ENCODE measurements at regions not wholly inside any gene's neighbourhood (a gene's known extent, or its start where the extent isn't known, plus 50 kb on each side); places are given as distances from the start of the nearest gene placed in this dataset.

DNA sequence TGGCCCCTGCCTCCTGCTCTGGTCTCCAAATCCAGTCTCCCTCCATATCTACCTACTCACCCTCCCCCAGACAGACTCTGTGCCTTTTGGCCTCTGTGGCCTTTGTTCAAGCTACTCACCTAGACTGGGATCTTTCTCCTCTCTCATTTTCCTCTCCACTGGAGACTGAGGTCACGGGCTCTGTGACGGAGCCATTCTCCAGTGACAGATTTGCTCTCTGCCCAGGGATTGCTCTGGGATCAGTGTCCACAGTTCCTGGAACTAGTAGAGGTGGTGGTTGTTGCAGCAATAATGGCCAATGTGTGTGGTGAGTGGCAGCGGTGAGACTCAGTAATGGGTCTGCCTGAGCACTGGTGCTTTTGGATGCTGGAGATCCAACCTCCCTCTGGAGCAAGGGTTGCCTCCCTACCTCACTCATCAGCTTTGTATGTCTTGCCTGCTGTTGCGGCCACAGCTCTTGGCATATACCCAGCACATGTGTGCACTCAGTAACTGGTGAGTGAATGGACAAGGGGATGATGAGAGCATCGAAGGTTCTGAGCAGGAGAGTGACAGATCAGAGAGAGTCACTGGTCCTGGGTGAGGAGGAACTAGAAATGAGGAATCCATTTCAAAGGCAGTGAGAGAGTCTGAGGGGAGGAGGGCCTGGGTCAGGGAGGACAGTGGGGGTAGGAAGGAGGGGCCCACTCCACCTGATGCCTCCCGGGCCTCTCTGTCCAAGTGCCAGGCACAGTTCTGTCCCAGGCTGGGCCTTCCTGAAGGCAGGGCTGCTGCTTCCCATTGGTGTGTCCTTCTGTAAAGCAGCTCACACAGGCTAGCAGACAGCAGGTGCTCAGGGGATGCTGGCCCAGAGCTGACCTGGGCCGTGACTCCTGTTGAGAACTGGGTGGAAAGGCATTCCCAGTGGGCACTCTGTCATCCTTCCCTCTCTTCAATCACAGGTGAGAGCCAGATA lies 96.5 kb upstream of the PITX1 start (continued):
- TF ChIP-seq, protein P1, sequence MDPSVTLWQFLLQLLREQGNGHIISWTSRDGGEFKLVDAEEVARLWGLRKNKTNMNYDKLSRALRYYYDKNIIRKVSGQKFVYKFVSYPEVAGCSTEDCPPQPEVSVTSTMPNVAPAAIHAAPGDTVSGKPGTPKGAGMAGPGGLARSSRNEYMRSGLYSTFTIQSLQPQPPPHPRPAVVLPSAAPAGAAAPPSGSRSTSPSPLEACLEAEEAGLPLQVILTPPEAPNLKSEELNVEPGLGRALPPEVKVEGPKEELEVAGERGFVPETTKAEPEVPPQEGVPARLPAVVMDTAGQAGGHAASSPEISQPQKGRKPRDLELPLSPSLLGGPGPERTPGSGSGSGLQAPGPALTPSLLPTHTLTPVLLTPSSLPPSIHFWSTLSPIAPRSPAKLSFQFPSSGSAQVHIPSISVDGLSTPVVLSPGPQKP (IDR thresholded peaks at IDR 0.05; ENCODE audit: low read depth, low read length) = no peak

DNA sequence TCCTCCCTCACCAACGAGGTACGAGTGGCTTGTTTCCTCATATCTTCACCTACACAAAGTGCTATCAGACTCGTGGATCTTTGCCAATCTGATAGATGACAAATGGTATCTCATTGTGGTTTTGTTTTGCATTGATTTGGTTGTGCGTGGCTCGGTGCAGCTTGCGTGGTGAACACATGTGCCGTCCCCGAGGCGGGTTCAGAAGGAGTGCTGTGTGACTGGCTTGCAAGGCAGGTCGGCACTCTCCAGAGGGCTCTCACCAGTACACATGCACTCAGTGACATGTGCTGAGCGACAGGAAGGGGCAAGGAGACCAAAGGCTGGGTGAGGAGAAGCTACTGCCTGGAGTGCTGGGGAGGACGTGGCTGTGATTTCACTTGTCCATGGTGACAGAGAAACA lies 95.3 kb upstream of the PITX1 start:
- ATAC-seq (no peak), DNase-seq (ENCODE audit: low read depth in 1 of 2, low spot score in 1 of 2) (no peak), FAIRE-seq (no peak)
- Histone ChIP-seq H3K9me3 (no peaks in the 10 kb centered on the region), H3K4me3 (no peak overlapping the region), H3K27ac (peak overlapping the region in 1 of 2 experiments; percentile 54; a peak in 3 of 6 replicates), H3K4me2 (no peak overlapping the region), H3K4me1 (peaks cover 26% of the 10 kb centered on the region)
- CTCF ChIA-PET = interaction anchor here (1.2 to 1.6 kb wide), 3 partner anchors 10 to 62 kb away, joined by 3 read pairs; no protein-coding TSS in a partner anchor
- 73% methylated on average over 12 of the region's 12 CpGs for WGBS (ENCODE audit: missing lambda C conversion rate)
- TF ChIP-seq CHD2 (IDR thresholded peaks at IDR 0.05; ENCODE audit: low read length, partially characterized antibody) = no peak
- TF ChIP-seq, protein P2, sequence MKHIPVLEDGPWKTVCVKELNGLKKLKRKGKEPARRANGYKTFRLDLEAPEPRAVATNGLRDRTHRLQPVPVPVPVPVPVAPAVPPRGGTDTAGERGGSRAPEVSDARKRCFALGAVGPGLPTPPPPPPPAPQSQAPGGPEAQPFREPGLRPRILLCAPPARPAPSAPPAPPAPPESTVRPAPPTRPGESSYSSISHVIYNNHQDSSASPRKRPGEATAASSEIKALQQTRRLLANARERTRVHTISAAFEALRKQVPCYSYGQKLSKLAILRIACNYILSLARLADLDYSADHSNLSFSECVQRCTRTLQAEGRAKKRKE (CRISPR knock-in tag; IDR thresholded peaks at IDR 0.05; ENCODE audit: low read depth) = no peak
- no peak for TF ChIP-seq GATA3 (IDR thresholded peaks at IDR 0.05; ENCODE audit: borderline replicate concordance)
- no peak for TF ChIP-seq TP53 (CRISPR knock-in tag; IDR thresholded peaks at IDR 0.05)
- TF ChIP-seq, protein P3, sequence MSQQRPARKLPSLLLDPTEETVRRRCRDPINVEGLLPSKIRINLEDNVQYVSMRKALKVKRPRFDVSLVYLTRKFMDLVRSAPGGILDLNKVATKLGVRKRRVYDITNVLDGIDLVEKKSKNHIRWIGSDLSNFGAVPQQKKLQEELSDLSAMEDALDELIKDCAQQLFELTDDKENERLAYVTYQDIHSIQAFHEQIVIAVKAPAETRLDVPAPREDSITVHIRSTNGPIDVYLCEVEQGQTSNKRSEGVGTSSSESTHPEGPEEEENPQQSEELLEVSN (IDR thresholded peaks at IDR 0.05; ENCODE audit: borderline replicate concordance, low read depth) = no peak
- POLR2A ChIA-PET = no interaction called here

DNA sequence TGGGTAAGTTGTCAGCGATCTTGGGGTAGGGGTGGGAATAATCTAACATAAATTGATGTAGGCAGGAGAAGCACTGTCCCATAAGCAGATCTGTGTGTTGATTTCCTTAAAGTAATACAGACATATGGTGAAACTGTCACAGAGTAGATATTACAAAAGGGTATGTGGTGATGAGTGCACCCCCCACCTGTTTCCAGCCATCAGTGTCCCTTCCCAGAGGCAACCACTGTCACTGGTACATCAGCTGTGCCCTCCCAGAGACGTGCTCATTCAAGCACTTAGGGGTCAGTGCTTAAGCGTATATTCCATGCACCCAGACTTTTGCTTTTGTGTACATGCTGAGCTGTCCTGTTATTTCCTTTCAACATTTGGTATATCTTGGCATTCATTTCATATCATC lies 94.3 kb upstream of the PITX1 start:
- WGBS (ENCODE audit: missing lambda C conversion rate) = 77% methylated on average over 3 of the region's 3 CpGs
- no peak for DNase-seq (ENCODE audit: low read depth in 1 of 2, low spot score in 1 of 2)
- ChIA-PET CTCF (interaction anchor here (0.6 to 1.5 kb wide), 2 partner anchors 25 to 63 kb away, joined by 3 read pairs; no protein-coding TSS in a partner anchor), POLR2A (no interaction called here)
- peaks cover 24% of the 10 kb centered on the region for H3K4me1 ChIP-seq
- H3K27ac ChIP-seq = peak overlapping the region; percentile 78 to 85
- H3K9me3 ChIP-seq = no peaks in the 10 kb centered on the region
- no peak for FAIRE-seq
- TF ChIP-seq MAZ (IDR thresholded peaks at IDR 0.05; ENCODE audit: borderline replicate concordance, low read depth, low read length) (no peak), FOSB (CRISPR knock-in tag; IDR thresholded peaks at IDR 0.05) (no peak), ZNF302 (CRISPR knock-in tag; IDR thresholded peaks at IDR 0.05) (no peak), KDM1A (IDR thresholded peaks at IDR 0.05; ENCODE audit: low read depth) (no peak), NFE2L2 (conservative IDR thresholded peaks at IDR 0.05; ENCODE audit: low read length) (no peak), NR3C1 (IDR thresholded peaks at IDR 0.05) (no peak), RCOR1 (IDR thresholded peaks at IDR 0.05; ENCODE audit: low read depth, low read length) (no peak), EHF (CRISPR knock-in tag; IDR thresholded peaks at IDR 0.05) (no peak), FOXS1 (CRISPR knock-in tag; IDR thresholded peaks at IDR 0.05) (no peak), HOXB13 (CRISPR knock-in tag; IDR thresholded peaks at IDR 0.05; ENCODE audit: low read depth) (no peak)
- TF ChIP-seq, protein P4, sequence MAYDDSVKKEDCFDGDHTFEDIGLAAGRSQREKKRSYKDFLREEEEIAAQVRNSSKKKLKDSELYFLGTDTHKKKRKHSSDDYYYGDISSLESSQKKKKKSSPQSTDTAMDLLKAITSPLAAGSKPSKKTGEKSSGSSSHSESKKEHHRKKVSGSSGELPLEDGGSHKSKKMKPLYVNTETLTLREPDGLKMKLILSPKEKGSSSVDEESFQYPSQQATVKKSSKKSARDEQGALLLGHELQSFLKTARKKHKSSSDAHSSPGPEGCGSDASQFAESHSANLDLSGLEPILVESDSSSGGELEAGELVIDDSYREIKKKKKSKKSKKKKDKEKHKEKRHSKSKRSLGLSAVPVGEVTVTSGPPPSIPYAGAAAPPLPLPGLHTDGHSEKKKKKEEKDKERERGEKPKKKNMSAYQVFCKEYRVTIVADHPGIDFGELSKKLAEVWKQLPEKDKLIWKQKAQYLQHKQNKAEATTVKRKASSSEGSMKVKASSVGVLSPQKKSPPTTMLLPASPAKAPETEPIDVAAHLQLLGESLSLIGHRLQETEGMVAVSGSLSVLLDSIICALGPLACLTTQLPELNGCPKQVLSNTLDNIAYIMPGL (CRISPR knock-in tag; IDR thresholded peaks at IDR 0.05; ENCODE audit: borderline replicate concordance) = no peak
- TF ChIP-seq, protein P1 (IDR thresholded peaks at IDR 0.05; ENCODE audit: low read depth, low read length) = no peak
- peak overlapping the region; percentile 75 for H3K4me2 ChIP-seq
- no peak overlapping the region for H3K4me3 ChIP-seq
- ATAC-seq = no peak

All from A549 (cell line).